HUDEP-2 (cell line): ENCODE measurements at regions not wholly inside any gene's neighbourhood (a gene's known extent, or its start where the extent isn't known, plus 50 kb on each side); places are given as distances from the start of the nearest gene placed in this dataset.
"Not testable (repeated sequence)": the region's sequence is repeated elsewhere in the genome, so short reads cannot be mapped to it uniquely, and the experiment has no call there.

Experiments
- DNase-seq, 76 experiments: peaks; one replicate each; lab custom pipeline; 2025; ENCODE audit not compliant: unreplicated experiment in 76 of 76; lab: John Stamatoyannopoulos, UW

GRCh38 chr5:124622851-124623250, 123.6 kb downstream of the ZNF608 start:
- no peak for DNase-seq

GRCh38 chr5:124621279-124621678, 125.2 kb downstream of the ZNF608 start:
- no peak for DNase-seq

GRCh38 chr5:124620743-124621142, 125.7 kb downstream of the ZNF608 start:
- DNase-seq: no peak

- DNase-seq: no peak
Observed at GRCh38 chr5:124619121-124619520, 127.3 kb downstream of the ZNF608 start.

- no peak for DNase-seq
Observed at GRCh38 chr5:124617787-124618186, 128.7 kb downstream of the ZNF608 start.

- DNase-seq: no peak
Observed at GRCh38 chr5:124614836-124615385, 131.5 kb downstream of the ZNF608 start.

- DNase-seq: no peak
Observed at GRCh38 chr5:124614105-124614504, 132.3 kb downstream of the ZNF608 start.

GRCh38 chr5:124613273-124613953, 133.0 kb downstream of the ZNF608 start:
- DNase-seq: no peak

GRCh38 chr5:124612023-124612422, 134.4 kb downstream of the ZNF608 start:
- no peak for DNase-seq

- not testable (repeated sequence) for DNase-seq
Observed at GRCh38 chr5:124611262-124611661, 135.2 kb downstream of the ZNF608 start.

GRCh38 chr5:124609685-124610084, 136.8 kb downstream of the ZNF608 start:
- not testable (repeated sequence) for DNase-seq

GRCh38 chr5:124606543-124606942, 139.9 kb downstream of the ZNF608 start:
- DNase-seq: no peak

GRCh38 chr5:124606093-124606492, 140.3 kb downstream of the ZNF608 start:
- DNase-seq: no peak

- DNase-seq: no peak
Observed at GRCh38 chr5:124605541-124605940, 140.9 kb downstream of the ZNF608 start.

- DNase-seq: no peak
Observed at GRCh38 chr5:124604419-124604818, 142.0 kb downstream of the ZNF608 start.

- DNase-seq: no peak
Observed at GRCh38 chr5:124602925-124603650, 143.4 kb downstream of the ZNF608 start.

GRCh38 chr5:124599028-124599973, 147.1 kb downstream of the ZNF608 start:
- DNase-seq: no peak

GRCh38 chr5:124596595-124597421, 149.6 kb downstream of the ZNF608 start:
- DNase-seq: no peak

- DNase-seq: no peak
Observed at GRCh38 chr5:124593952-124594351, 152.5 kb downstream of the ZNF608 start.

GRCh38 chr5:124592891-124593290, 153.5 kb downstream of the ZNF608 start:
- no peak for DNase-seq
